ENCODE measurements at regions not wholly inside any gene's neighbourhood (a gene's known extent, or its start where the extent isn't known, plus 50 kb on each side); places are given as distances from the start of the nearest gene placed in this dataset.

- DNase-seq = no peak
Observed at GRCh38 chr9:18357321-18357720, 116.6 kb upstream of the ADAMTSL1 start.

GRCh38 chr9:18358325-18358724, 115.6 kb upstream of the ADAMTSL1 start:
- no peak for DNase-seq

- no peak for DNase-seq
Observed at GRCh38 chr9:18359335-18359734, 114.6 kb upstream of the ADAMTSL1 start.

GRCh38 chr9:18360005-18360404, 113.9 kb upstream of the ADAMTSL1 start:
- DNase-seq = no peak

GRCh38 chr9:18361646-18362045, 112.3 kb upstream of the ADAMTSL1 start:
- DNase-seq = no peak

GRCh38 chr9:18362166-18362565, 111.8 kb upstream of the ADAMTSL1 start:
- no peak for DNase-seq

GRCh38 chr9:18362901-18363685, 110.9 kb upstream of the ADAMTSL1 start:
- no peak for DNase-seq

GRCh38 chr9:18365651-18366050, 108.3 kb upstream of the ADAMTSL1 start:
- no peak for DNase-seq

GRCh38 chr9:18366184-18366583, 107.8 kb upstream of the ADAMTSL1 start:
- DNase-seq = no peak

- no peak for DNase-seq
Observed at GRCh38 chr9:18368206-18368605, 105.7 kb upstream of the ADAMTSL1 start.

- no peak for DNase-seq
Observed at GRCh38 chr9:18371141-18371540, 102.8 kb upstream of the ADAMTSL1 start.

- no peak for DNase-seq
Observed at GRCh38 chr9:18371621-18372020, 102.3 kb upstream of the ADAMTSL1 start.

GRCh38 chr9:18379073-18379811, 94.7 kb upstream of the ADAMTSL1 start:
- DNase-seq = no peak

- no peak for DNase-seq
Observed at GRCh38 chr9:18382243-18382642, 91.7 kb upstream of the ADAMTSL1 start.

- DNase-seq = no peak
Observed at GRCh38 chr9:18384066-18384465, 89.9 kb upstream of the ADAMTSL1 start.

GRCh38 chr9:18385696-18386490, 88.1 kb upstream of the ADAMTSL1 start:
- no peak for DNase-seq

GRCh38 chr9:18390393-18390792, 83.6 kb upstream of the ADAMTSL1 start:
- DNase-seq = no peak

- no peak for DNase-seq
Observed at GRCh38 chr9:18393340-18394130, 80.4 kb upstream of the ADAMTSL1 start.

GRCh38 chr9:18394847-18395351, 79.1 kb upstream of the ADAMTSL1 start:
- no peak for DNase-seq

GRCh38 chr9:18396102-18396728, 77.7 kb upstream of the ADAMTSL1 start:
- no peak for DNase-seq

GRCh38 chr9:18397076-18397475, 76.9 kb upstream of the ADAMTSL1 start:
- DNase-seq = no peak

GRCh38 chr9:18398038-18398437, 75.9 kb upstream of the ADAMTSL1 start:
- DNase-seq = no peak

All from activated CD8-positive, alpha-beta memory T cell treated with anti-CD3 and anti-CD28 coated beads, Interleukin-2, amount 50 U/mL, for 48 hours (primary cell).